GM19238 (cell line): ENCODE measurements at regions not wholly inside any gene's neighbourhood (a gene's known extent, or its start where the extent isn't known, plus 50 kb on each side); places are given as distances from the start of the nearest gene placed in this dataset.

Experiments
- DNase-seq: peaks from one replicate; pipeline ENCODE4 v3.0.0; 2011; ENCODE audit warnings: low spot score; ENCODE audit not compliant: insufficient read length

GRCh38 chr11:43223026-43223425 is 88.8 kb upstream of the API5 start:
- DNase-seq: no peak

GRCh38 chr11:43234881-43235280 is 76.9 kb upstream of the API5 start:
- no peak for DNase-seq

GRCh38 chr11:43238341-43238740 is 73.5 kb upstream of the API5 start:
- no peak for DNase-seq

GRCh38 chr11:43239791-43240190 is 72.0 kb upstream of the API5 start:
- DNase-seq: no peak

GRCh38 chr11:43242401-43242800 is 69.4 kb upstream of the API5 start:
- no peak for DNase-seq

- DNase-seq: no peak
Measured at GRCh38 chr11:43243927-43244326, 67.9 kb upstream of the API5 start.

GRCh38 chr11:43245466-43245865 is 66.3 kb upstream of the API5 start:
- DNase-seq: no peak

- DNase-seq: no peak
Measured at GRCh38 chr11:43250309-43250708, 61.5 kb upstream of the API5 start.

- no peak for DNase-seq
Measured at GRCh38 chr11:43261775-43262174, 50.0 kb upstream of the API5 start.
